Midbrain (tissue), 1 donor: ENCODE measurements at regions not wholly inside any gene's neighbourhood (a gene's known extent, or its start where the extent isn't known, plus 50 kb on each side); places are given as distances from the start of the nearest gene placed in this dataset.
"Not testable (repeated sequence)": the region's sequence is repeated elsewhere in the genome, so short reads cannot be mapped to it uniquely, and the experiment has no call there.

Source experiments
- DNase-seq: peaks from one replicate; lab custom pipeline; 2025; lab: John Stamatoyannopoulos, UW

- no peak for DNase-seq
Measured at GRCh38 chr17:54191261-54191660, 368.5 kb downstream of the KIF2B start.

GRCh38 chr17:54194268-54194667, 371.5 kb downstream of the KIF2B start:
- DNase-seq, result no peak

- no peak for DNase-seq
Measured at GRCh38 chr17:54196751-54197150, 374.0 kb downstream of the KIF2B start.

- not testable (repeated sequence) for DNase-seq
Measured at GRCh38 chr17:54201380-54201779, 378.7 kb downstream of the KIF2B start.

- no peak for DNase-seq
Measured at GRCh38 chr17:54220829-54221228, 398.1 kb downstream of the KIF2B start.

GRCh38 chr17:54221499-54221898, 398.8 kb downstream of the KIF2B start:
- no peak for DNase-seq

GRCh38 chr17:54235571-54235970, 412.8 kb downstream of the KIF2B start:
- no peak for DNase-seq

- DNase-seq, result no peak
Measured at GRCh38 chr17:54237911-54238515, 415.3 kb downstream of the KIF2B start.

GRCh38 chr17:54239291-54239690, 416.6 kb downstream of the KIF2B start:
- no peak for DNase-seq

DNA sequence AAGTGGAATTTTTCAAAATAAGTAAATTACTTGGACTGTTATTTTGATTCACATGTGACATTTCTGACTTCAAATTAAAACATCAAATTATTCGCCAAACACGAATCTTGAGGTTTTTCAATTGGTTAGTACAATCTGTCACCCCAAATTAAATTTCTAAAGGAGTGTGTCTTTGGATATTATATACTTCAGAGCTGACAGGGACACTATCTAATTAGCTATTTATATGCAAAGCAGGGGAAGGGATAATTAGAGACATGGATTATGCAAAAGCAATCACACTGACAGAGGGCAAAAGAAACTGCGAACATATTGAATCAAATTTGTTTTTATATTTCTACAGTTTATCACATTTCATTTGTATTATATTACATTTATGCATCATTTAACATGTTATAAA, 433.0 kb downstream of the KIF2B start:
- DNase-seq, result no peak

- DNase-seq, result no peak
Measured at GRCh38 chr17:54256401-54256929, 433.7 kb downstream of the KIF2B start.

DNA sequence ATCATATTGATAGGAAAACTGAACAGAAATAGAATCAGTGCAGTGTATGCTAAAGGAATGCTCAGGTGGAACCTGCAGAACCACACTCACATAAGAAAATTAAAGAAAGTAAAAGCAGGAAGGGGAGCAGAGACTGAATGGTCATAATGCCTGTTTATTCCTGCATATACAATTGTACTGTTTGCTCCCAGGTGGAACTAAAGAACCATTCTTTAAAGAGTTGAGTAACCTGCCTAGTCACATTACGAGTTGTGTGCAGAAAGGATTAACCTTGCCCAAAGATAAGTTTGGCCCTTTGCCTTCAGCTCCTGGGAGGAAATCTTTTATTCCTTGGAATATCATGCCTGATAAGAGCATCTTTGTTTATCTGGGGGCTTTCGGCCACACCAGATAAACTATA, 434.7 kb downstream of the KIF2B start:
- DNase-seq, result no peak

DNA sequence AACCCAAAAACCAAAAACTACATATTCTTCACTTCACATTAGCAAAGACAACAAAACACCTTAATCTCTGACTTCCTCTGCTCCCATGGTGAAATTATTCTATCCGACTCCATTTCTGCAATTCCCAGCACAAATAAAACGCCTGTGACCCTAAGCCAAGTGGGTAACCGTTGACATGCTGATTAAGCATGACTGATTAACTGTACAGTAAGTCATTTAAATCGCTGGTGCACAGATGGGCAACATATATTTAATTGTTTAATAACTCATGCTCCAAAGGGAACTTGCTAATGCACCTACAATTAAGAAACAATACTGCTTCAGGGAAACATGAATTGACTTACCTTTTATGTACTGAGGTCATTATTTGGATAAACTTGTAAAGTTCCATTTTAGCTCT, 436.7 kb downstream of the KIF2B start:
- no peak for DNase-seq

DNA sequence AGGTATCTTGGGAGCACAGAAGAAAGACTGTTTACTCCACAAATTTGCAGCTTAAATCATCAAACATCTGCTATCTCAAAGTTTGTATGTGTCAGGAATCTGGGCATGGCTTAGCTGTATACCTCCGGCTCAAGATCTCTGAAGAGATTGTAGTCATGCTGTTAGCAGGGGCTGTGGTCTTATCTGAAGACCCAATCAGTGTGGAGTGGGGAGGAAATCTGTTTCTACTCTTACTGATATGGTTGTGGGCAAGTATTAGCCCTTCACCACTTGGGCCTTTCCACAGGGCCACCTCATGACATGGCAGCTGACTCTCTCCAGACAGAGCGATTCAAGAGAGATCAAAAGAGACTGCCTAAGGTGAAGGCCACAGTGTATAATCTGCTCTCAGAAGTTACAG, 438.7 kb downstream of the KIF2B start:
- no peak for DNase-seq

- DNase-seq, result no peak
Measured at GRCh38 chr17:54269881-54270280, 447.2 kb downstream of the KIF2B start.

DNA sequence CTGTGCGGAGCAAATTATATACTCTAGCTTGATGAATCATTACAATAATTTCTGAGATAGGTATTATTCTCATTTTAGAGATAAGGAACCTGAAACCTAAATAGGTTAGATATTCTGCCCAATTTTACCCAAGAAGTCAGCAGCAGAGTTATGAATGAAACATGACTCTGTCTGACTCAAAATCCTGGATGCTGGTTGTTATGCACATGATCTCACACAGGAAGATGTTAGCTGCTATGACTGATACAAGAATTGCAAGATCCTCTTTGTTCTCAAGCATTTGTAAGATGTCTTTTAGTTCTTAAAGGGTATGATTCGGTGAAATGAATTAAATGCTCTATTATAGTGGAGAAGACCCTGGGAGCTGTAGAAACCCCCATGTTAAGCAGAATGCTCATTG, 447.8 kb downstream of the KIF2B start:
- DNase-seq, result no peak

GRCh38 chr17:54277868-54278267, 455.1 kb downstream of the KIF2B start:
- no peak for DNase-seq

DNA sequence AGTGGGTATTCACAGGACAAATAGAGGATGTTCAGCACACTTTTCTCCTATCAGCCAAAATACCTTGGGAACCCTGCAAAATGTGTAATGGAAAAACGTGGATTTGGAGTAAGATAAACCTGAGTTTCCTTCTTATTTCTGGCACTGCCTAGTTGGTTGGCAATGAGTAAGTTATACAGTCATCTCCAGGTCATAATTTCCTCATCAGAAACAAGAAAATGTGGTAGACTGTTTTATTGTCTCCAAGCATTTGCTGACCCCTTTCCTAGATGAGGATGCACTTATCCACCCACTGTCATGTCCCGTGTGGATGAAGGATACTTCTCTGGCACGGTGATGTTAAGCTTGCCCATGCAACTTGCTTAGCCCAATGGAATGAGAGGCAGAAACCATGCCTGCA, 458.0 kb downstream of the KIF2B start:
- DNase-seq, result no peak

DNA sequence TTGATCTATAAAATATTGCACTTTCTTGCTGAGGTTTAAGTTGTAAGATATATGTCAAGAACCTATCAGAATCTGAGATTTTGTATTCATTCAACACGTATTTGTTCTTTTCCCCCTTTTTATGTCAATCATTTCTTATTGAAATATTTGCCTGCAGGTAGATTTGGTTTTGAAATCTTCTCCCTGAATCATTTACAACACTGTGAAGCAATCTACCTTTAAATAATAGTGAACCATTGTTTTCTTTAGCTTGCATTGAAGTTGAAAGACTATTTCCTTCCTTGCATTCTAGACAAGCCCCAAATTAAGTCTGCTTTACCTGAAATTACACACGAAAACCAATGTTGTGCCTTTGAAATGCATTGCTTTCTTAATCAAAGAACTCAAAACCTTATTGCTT, 460.2 kb downstream of the KIF2B start:
- DNase-seq, result no peak

DNA sequence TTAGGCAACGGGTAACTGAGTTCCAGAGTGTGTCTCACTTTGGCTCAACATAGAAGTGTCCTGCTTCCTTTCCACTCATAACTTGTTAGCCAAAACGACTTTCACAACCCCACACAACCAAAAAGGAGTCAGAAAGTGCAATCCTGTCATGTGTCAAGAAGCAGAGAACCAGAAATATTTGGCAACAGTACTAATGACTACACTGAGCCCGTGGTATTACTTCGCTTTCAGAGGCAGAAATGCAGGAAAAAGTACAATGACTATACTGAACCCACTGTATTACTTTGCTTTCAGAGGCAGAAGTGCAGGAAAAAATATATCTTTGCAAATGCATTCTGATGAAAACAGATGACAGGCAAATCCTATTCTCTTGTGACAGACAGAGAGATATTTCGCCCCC, 484.6 kb downstream of the KIF2B start:
- DNase-seq, result no peak

DNA sequence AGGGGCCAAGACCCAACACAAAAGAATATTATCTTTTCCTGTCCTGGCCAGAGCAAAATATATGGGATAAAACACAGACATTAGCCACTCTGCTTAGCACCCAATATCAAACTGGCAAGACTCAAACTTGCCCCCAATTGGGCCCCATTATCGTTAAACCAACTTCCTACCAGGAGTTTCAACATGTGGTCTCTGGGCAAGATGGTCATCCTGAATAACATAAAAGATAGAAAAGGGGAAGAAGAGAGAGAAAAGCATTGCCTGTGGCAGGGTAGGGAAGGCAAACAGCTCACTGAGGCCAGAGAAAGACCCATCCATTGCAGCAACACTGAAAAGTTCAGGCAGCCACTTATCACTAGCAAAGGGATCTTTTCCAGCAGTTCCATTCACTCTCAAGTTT, 502.1 kb downstream of the KIF2B start:
- DNase-seq, result no peak

DNA sequence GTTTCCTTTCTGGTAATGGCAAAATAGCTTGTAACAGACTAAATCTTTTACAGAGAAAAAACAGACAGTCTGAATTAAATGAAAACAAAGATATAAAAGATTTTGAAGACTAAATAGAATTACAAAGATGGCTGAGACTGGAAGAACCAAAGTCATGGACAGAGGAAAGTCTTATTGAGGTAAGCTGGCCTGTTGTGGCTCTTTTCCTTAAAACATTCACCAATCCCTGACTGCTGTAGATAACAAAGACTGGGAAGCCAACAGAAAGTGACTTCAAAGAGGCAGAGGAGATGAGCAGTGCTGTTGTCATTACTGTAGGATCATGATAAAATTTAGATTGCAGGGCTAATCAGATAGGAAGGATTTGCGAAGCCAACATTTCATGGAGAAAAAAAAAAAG, 517.0 kb downstream of the KIF2B start:
- no peak for DNase-seq

GRCh38 chr17:54347495-54347894, 524.8 kb downstream of the KIF2B start:
- DNase-seq, result no peak

DNA sequence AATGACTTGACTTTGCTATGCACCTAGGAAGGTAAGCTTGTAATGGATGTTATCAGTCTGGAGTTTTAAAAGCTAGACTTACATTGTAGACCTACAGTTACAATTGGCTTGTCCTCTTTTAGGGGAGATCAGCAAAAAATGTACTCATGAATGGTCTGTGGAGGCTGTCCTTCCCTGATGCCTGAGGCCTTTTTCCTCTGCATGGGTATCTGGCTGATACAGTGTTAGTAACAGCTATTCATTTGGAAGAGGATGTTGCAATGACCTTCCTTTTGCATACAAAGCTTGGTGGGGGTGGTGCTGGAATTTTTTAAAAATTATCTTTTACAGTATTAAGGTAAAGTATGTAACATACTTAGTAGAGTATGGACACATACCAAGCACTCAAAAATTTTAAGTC, 525.5 kb downstream of the KIF2B start:
- DNase-seq, result no peak
